H1 (cell line): ENCODE measurements at regions not wholly inside any gene's neighbourhood (a gene's known extent, or its start where the extent isn't known, plus 50 kb on each side); places are given as distances from the start of the nearest gene placed in this dataset.

ENCODE experiments used
- EGR1 ChIP-seq: IDR thresholded peaks from 2 replicates; pipeline ENCODE4 v1.6.1; 2011; ENCODE audit warnings: low read depth, low read length, borderline replicate concordance
- JUN ChIP-seq: IDR thresholded peaks from 2 replicates; pipeline ENCODE4 v1.6.1; 2011; ENCODE audit warnings: low read depth, mild to moderate bottlenecking, improper control_type of control experiment, low read length
- RBBP5 ChIP-seq: IDR thresholded peaks from 2 replicates; pipeline ENCODE4 v1.7.1; 2012; ENCODE audit warnings: low read depth, mild to moderate bottlenecking, inconsistent platforms, low read length, moderate library complexity, borderline replicate concordance
- TAF1 ChIP-seq: IDR thresholded peaks from 2 replicates; pipeline ENCODE4 v1.6.1; 2011; ENCODE audit warnings: mild to moderate bottlenecking, low read depth, low read length
- ZNF274 ChIP-seq: IDR thresholded peaks from 2 replicates; pipeline ENCODE4 v1.7.0; 2012; ENCODE audit warnings: low read length, borderline replicate concordance; ENCODE audit errors: extremely low read depth

- TF ChIP-seq JUN: no peak
- TF ChIP-seq TAF1: no peak
- no peak for TF ChIP-seq EGR1
- TF ChIP-seq ZNF274: no peak
- no peak for TF ChIP-seq RBBP5
Measured at GRCh38 chr12:105930557-105931503, 207.9 kb downstream of the NUAK1 start.
